Adrenal gland (tissue), 9 donors: ENCODE measurements at regions not wholly inside any gene's neighbourhood (a gene's known extent, or its start where the extent isn't known, plus 50 kb on each side); places are given as distances from the start of the nearest gene placed in this dataset.

ENCODE experiments used
- DNase-seq, 7 donors: peaks; one replicate each; pipeline ENCODE4 v3.0.0-alpha.2; 2019 to 2020
- H3K27ac ChIP-seq, 5 donors: fragments of 200-600 bp; sonication (generic) in 4 of 5; 1 replicate in 3 of 5; 2 replicates in 2 of 5; pipeline versions ENCODE4 v1.5.1 to v1.8.0; 2016 to 2020; ENCODE audit warnings: mild to moderate bottlenecking in 1 of 5
- H3K27me3 ChIP-seq: fragments of 200-600 bp; 2 replicates; pipeline ENCODE4 v1.8.0; 2021
- H3K36me3 ChIP-seq, 2 donors: fragments of 200-600 bp; replicated peaks in 1 of 2; 1 replicate in 1 of 2; 2 replicates in 1 of 2; pipeline versions ENCODE4 v1.5.1 to v1.8.0; 2018 to 2022
- H3K4me1 ChIP-seq, 2 donors: fragments of 200-600 bp; replicated peaks in 1 of 2; 1 replicate in 1 of 2; 2 replicates in 1 of 2; pipeline versions ENCODE4 v1.5.1 to v1.8.0; 2018 to 2021
- H3K4me3 ChIP-seq, 4 donors: fragments of 200-600 bp; sonication (generic) in 3 of 4; one replicate each; pipeline ENCODE4 v1.5.1; 2016 to 2018
- H3K9me3 ChIP-seq, 3 donors: fragments of 200-600 bp; sonication (generic) in 1 of 3; replicated peaks in 1 of 3; 1 replicate in 2 of 3; 2 replicates in 1 of 3; pipeline versions ENCODE4 v1.5.1 to v1.8.0; 2016 to 2021
- POLR2A ChIP-seq, 2 donors: fragments of 450-650 bp; IDR thresholded peaks; one replicate each; pipeline ENCODE4 v1.6.1; 2017; ENCODE audit warnings: antibody characterized with exemption in 2 of 2, mild to moderate bottlenecking in 2 of 2, moderate library complexity in 1 of 2
- WGBS, 4 donors: extraction: QIAGEN DNeasy Blood & Tissue Kit in 2 of 4; methylation state at CpG; one replicate each; pipeline versions ENCODE4 v1.1.5 to v1.1.7; 2013 to 2017; 5-methylcytosine and 5-hydroxymethylcytosine counted together
- intact Hi-C, 2 donors: fragments of 100-400 bp; cut with DNase I; formaldehyde crosslinking; loops; one replicate each; pipeline versions ENCODE4 v1.14.1 to v1.15.0; 2022 to 2023
- TF ChIP-seq, protein P1 (sequence below), 6 experiments: fragments of 450-650 bp in 4 of 6; fragments of 200-600 bp in 2 of 6; sonication (generic) in 1 of 6; IDR thresholded peaks; 1 replicate in 5 of 6; 2 replicates in 1 of 6; pipeline versions ENCODE4 v1.5.1 to v1.8.0; 2016 to 2021; ENCODE audit warnings: antibody characterized with exemption in 6 of 6, mild to moderate bottlenecking in 2 of 6, moderate library complexity in 1 of 6
- donor health status: healthy with polysubstance abuse.
- donor health status: Bipolar disorder and iron deficiency.
- donor health status: DM: yes; HTN: yes; CAD: no.
- donor health status: DM: no; HTN: no; CAD: no.
- donor health status: DM: no; HTN: no; CAD: no.

DNA sequence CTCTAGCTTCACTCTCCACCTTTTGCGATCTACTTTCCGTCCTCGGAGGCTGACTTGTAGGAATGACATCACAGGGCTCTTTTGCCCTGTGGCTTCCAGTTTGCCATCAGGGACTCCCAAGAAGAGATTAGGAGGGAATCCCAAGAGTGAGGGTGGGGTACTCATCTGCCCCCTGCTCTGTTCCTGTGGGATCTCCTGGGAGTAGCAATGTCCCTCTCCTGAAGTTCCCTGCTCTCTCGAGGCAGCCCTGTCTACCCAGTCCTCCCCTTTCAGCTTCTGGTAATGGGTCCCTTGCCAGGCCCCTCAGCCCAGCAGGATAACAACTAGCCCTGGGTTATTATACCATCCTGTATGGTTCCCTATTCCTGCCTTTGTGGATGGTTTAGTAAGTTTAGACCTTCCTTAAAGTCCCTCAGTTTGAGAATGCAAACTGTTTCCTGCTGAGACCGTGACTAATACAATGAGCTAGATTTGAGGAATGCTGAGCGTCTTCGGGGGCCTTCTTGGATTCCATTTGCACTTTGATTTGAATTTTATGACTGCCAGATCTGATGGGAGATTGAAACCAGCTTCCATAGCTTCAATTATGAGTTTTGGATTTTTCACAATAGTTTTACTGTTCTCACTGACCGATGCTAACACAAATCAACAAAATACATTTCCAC, 73.7 kb upstream of the IPO5 start:
- Histone ChIP-seq H3K4me3 (no peak overlapping the region), H3K27ac (no peak overlapping the region), H3K36me3 (no peaks in the 10 kb centered on the region), H3K9me3 (no peaks in the 10 kb centered on the region), H3K27me3 (peaks cover 4% of the 10 kb centered on the region), H3K4me1 (no peaks in the 10 kb centered on the region)
- WGBS, 4 donors: 66 to 81% (median 77%) methylated on average over 8 of the region's 8 CpGs
- no peak for DNase-seq
- intact Hi-C loops: no loop called here
- TF ChIP-seq, protein P1, sequence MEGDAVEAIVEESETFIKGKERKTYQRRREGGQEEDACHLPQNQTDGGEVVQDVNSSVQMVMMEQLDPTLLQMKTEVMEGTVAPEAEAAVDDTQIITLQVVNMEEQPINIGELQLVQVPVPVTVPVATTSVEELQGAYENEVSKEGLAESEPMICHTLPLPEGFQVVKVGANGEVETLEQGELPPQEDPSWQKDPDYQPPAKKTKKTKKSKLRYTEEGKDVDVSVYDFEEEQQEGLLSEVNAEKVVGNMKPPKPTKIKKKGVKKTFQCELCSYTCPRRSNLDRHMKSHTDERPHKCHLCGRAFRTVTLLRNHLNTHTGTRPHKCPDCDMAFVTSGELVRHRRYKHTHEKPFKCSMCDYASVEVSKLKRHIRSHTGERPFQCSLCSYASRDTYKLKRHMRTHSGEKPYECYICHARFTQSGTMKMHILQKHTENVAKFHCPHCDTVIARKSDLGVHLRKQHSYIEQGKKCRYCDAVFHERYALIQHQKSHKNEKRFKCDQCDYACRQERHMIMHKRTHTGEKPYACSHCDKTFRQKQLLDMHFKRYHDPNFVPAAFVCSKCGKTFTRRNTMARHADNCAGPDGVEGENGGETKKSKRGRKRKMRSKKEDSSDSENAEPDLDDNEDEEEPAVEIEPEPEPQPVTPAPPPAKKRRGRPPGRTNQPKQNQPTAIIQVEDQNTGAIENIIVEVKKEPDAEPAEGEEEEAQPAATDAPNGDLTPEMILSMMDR (IDR thresholded peaks at IDR 0.05): no peak
- TF ChIP-seq POLR2A (IDR thresholded peaks at IDR 0.05): no peak

DNA sequence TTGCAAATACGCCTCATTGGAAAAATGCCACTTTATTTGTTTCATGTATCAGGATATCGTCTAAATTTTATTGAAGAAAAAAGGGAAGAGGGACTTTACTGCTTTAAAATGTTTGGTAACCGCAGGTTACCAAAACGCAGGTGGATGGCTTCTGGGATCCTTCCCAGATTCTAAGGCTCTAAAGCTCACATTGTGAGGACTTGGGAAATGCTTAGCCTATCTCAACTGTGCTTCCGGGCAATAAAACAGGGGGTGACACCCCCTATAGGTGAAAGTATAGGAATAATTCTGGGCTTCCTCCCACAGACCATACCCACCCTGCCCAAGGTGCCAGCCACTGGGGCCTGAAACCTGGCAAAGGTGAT, 73.2 kb upstream of the IPO5 start:
- H3K27ac ChIP-seq: no peak overlapping the region

DNA sequence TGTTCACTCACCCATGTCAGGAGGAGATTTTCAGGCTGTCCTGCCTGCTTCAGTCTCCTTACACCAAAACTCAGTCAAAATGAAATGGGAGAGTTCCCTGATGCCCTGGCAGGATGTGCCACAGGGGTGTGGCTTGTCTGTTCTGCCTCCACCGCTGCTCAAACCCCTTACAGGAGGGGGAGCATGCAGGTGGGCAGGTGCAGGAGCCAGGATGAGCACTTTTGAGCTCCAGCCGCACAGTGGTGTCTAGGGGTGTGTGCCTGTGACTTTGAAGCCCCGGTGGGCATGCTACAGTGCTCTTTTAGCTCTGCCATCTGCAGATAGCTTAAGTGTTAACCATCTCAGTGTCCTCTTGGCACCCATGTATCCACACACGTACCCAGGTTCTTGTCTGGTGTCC, 71.9 kb upstream of the IPO5 start:
- H3K27me3 ChIP-seq: peaks cover 4% of the 10 kb centered on the region
- no peak overlapping the region for H3K4me3 ChIP-seq
- TF ChIP-seq, protein P1 (IDR thresholded peaks at IDR 0.05): no peak
- TF ChIP-seq POLR2A (IDR thresholded peaks at IDR 0.05): no peak
- DNase-seq: no peak
- no peak overlapping the region for H3K27ac ChIP-seq
- H3K36me3 ChIP-seq: no peaks in the 10 kb centered on the region
- H3K9me3 ChIP-seq: no peaks in the 10 kb centered on the region
- intact Hi-C loops: no loop called here
- WGBS, 4 donors: 79 to 92% (median 84%) methylated on average over 1 to 4 of the region's 4 CpGs
- no peaks in the 10 kb centered on the region for H3K4me1 ChIP-seq

More for the DNA sequence above, 73.2 kb upstream of the IPO5 start:
- 73 to 81% (median 78%) methylated on average over 5 of the region's 5 CpGs for WGBS, 4 donors
- TF ChIP-seq, protein P1 (IDR thresholded peaks at IDR 0.05): no peak
- no peak for TF ChIP-seq POLR2A (IDR thresholded peaks at IDR 0.05)
- Histone ChIP-seq H3K4me1 (no peaks in the 10 kb centered on the region), H3K9me3 (no peaks in the 10 kb centered on the region), H3K36me3 (no peaks in the 10 kb centered on the region), H3K27me3 (peaks cover 4% of the 10 kb centered on the region), H3K4me3 (no peak overlapping the region)
- intact Hi-C loops: no loop called here
- DNase-seq: no peak

DNA sequence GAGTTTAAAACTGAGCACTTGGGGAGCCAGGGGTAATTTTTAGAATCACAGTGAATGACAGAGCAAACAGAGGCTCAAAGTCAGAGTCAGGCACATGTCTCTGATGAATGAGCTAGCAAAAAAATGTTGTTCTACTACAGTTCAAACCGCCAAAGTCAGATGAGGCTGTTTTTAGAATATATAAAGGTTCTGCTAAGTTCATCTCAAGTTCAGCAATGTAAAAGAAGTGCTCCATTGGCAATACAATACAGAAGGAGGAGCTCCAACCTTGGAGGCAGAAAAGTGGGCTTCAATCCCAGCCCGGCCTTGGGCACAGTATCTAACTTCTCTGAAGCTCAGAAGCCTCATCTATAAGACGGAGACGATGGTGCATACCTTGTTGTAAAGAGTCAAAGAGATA, 70.1 kb upstream of the IPO5 start:
- no peaks in the 10 kb centered on the region for H3K9me3 ChIP-seq
- no peak overlapping the region for H3K27ac ChIP-seq
- TF ChIP-seq, protein P1 (IDR thresholded peaks at IDR 0.05): no peak
- TF ChIP-seq POLR2A (IDR thresholded peaks at IDR 0.05): no peak
- no peaks in the 10 kb centered on the region for H3K36me3 ChIP-seq
- intact Hi-C loops: no loop called here
- H3K27me3 ChIP-seq: peaks cover 4% of the 10 kb centered on the region
- no peak overlapping the region for H3K4me3 ChIP-seq
- H3K4me1 ChIP-seq: no peaks in the 10 kb centered on the region
- no peak for DNase-seq
- 45 to 65% (median 52%) methylated on average over 4 of the region's 4 CpGs for WGBS, 4 donors
